ENCODE measurements at regions not wholly inside any gene's neighbourhood (a gene's known extent, or its start where the extent isn't known, plus 50 kb on each side); places are given as distances from the start of the nearest gene placed in this dataset.

GRCh38 chr19:31470952-31471351, 121.7 kb upstream of the TSHZ3 start:
- TF ChIP-seq POLR2A (IDR thresholded peaks at IDR 0.05), result no peak
- TF ChIP-seq, protein P1, sequence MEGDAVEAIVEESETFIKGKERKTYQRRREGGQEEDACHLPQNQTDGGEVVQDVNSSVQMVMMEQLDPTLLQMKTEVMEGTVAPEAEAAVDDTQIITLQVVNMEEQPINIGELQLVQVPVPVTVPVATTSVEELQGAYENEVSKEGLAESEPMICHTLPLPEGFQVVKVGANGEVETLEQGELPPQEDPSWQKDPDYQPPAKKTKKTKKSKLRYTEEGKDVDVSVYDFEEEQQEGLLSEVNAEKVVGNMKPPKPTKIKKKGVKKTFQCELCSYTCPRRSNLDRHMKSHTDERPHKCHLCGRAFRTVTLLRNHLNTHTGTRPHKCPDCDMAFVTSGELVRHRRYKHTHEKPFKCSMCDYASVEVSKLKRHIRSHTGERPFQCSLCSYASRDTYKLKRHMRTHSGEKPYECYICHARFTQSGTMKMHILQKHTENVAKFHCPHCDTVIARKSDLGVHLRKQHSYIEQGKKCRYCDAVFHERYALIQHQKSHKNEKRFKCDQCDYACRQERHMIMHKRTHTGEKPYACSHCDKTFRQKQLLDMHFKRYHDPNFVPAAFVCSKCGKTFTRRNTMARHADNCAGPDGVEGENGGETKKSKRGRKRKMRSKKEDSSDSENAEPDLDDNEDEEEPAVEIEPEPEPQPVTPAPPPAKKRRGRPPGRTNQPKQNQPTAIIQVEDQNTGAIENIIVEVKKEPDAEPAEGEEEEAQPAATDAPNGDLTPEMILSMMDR (IDR thresholded peaks at IDR 0.05), result no peak

All from gastroesophageal sphincter (tissue), 3 donors.